Fibroblast of lung (primary cell): ENCODE measurements at regions not wholly inside any gene's neighbourhood (a gene's known extent, or its start where the extent isn't known, plus 50 kb on each side); places are given as distances from the start of the nearest gene placed in this dataset.

Source experiments
- CTCF ChIP-seq, 2 donors: IDR thresholded peaks in 1 of 2; conservative IDR thresholded peaks in 1 of 2; 1 replicate in 1 of 2; 2 replicates in 1 of 2; pipeline ENCODE4 v1.5.1; 2011 to 2012; ENCODE audit warnings: low read length in 2 of 2, control low read depth in 1 of 2, inconsistent platforms in 1 of 2, low read depth in 1 of 2, mild to moderate bottlenecking in 1 of 2
- EZH2 ChIP-seq: IDR thresholded peaks from 2 replicates; pipeline ENCODE4 v1.5.1; 2012; ENCODE audit warnings: low read length, control low read depth, mild to moderate bottlenecking; ENCODE audit errors: missing control alignments

- TF ChIP-seq CTCF (conservative IDR thresholded peaks at IDR 0.05 in 1 of 2, IDR thresholded peaks at IDR 0.05 in 1 of 2; ENCODE audit: low read depth in 1 of 2, low read length in 2 of 2) (no peak), EZH2 (no peak)
Observed at GRCh38 chr13:53255795-53256194, 227.2 kb downstream of the OLFM4 start.
